ENCODE measurements at regions not wholly inside any gene's neighbourhood (a gene's known extent, or its start where the extent isn't known, plus 50 kb on each side); places are given as distances from the start of the nearest gene placed in this dataset.

DNA sequence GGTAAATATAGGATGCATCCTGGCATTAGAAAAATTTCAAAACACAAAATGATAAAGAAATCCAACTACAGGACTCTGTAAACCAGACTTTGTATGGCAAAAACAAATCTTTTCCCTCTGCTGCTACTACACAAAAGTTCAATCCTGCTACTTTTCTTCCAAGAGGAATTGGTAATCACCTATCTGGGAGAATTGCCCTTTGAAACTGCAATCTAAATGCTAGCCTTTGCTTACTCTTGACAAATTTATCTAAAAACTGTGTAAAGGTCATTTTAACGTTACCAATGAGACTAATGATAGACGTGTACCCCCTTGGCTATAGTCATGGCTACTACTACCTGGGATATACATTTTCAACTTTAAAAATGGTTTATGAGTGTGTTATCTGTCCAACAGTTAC lies 837.9 kb upstream of the CXADR start:
- no peaks in the 10 kb centered on the region for H3K27me3 ChIP-seq (ENCODE audit: control insufficient read depth, insufficient read depth, low read length)
- intact Hi-C loops (cut with DNase I) = no loop called here
- no peak overlapping the region for H3K9ac ChIP-seq (ENCODE audit: low read length in 3 of 3)

DNA sequence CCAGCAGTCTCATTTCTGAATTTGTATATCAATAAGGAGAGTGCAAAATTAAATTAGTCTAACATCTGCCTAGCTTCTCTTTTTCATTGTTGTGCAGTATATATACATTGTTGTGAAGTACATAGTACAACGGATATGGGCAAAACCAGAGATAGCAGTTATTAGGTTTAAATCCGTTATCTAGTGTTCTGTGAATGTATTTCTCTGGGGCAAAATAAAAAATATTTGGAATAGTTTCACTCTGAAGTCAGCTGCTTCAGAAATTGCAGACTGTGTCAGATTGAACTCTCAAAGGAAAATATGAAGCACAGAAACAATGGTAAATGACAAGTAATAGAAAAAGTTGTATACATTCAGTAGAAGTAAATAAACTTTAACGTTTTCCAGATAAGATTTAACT lies 836.5 kb upstream of the CXADR start:
- Histone ChIP-seq H3K9ac (ENCODE audit: low read length in 3 of 3) (no peak overlapping the region), H3K4me3 (ENCODE audit: low read length in 3 of 3) (no peak overlapping the region), H3K4me1 (ENCODE audit: control insufficient read depth in 2 of 3, insufficient read depth in 2 of 3, low read depth in 1 of 3, low read length in 3 of 3) (no peaks in the 10 kb centered on the region), H3K36me3 (ENCODE audit: control insufficient read depth in 2 of 3, insufficient read depth in 3 of 3, low read length in 3 of 3) (no peaks in the 10 kb centered on the region), H3K9me3 (ENCODE audit: control insufficient read depth in 2 of 3, insufficient read depth in 1 of 3, low read length in 3 of 3) (no peaks in the 10 kb centered on the region), H3K27me3 (ENCODE audit: control insufficient read depth, insufficient read depth, low read length) (no peaks in the 10 kb centered on the region), H3K27ac (ENCODE audit: low read depth in 2 of 2, low read length in 2 of 2) (no peak overlapping the region)
- TF ChIP-seq, protein P1, sequence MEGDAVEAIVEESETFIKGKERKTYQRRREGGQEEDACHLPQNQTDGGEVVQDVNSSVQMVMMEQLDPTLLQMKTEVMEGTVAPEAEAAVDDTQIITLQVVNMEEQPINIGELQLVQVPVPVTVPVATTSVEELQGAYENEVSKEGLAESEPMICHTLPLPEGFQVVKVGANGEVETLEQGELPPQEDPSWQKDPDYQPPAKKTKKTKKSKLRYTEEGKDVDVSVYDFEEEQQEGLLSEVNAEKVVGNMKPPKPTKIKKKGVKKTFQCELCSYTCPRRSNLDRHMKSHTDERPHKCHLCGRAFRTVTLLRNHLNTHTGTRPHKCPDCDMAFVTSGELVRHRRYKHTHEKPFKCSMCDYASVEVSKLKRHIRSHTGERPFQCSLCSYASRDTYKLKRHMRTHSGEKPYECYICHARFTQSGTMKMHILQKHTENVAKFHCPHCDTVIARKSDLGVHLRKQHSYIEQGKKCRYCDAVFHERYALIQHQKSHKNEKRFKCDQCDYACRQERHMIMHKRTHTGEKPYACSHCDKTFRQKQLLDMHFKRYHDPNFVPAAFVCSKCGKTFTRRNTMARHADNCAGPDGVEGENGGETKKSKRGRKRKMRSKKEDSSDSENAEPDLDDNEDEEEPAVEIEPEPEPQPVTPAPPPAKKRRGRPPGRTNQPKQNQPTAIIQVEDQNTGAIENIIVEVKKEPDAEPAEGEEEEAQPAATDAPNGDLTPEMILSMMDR (IDR thresholded peaks at IDR 0.05; ENCODE audit: borderline replicate concordance, extremely low read depth, insufficient read depth) = no peak
- DNase-seq (no peak), FAIRE-seq (no peak)
- intact Hi-C loops (cut with DNase I) = no loop called here

More for the DNA sequence above, 837.9 kb upstream of the CXADR start:
- no peak overlapping the region for H3K4me3 ChIP-seq (ENCODE audit: low read length in 3 of 3)
- TF ChIP-seq, protein P1 (IDR thresholded peaks at IDR 0.05; ENCODE audit: borderline replicate concordance, extremely low read depth, insufficient read depth) = no peak
- no peak for FAIRE-seq
- DNase-seq = no peak
- H3K27ac ChIP-seq (ENCODE audit: low read depth in 2 of 2, low read length in 2 of 2) = no peak overlapping the region
- H3K36me3 ChIP-seq (ENCODE audit: control insufficient read depth in 2 of 3, insufficient read depth in 3 of 3, low read length in 3 of 3) = no peaks in the 10 kb centered on the region
- no peaks in the 10 kb centered on the region for H3K4me1 ChIP-seq (ENCODE audit: control insufficient read depth in 2 of 3, insufficient read depth in 2 of 3, low read depth in 1 of 3, low read length in 3 of 3)
- H3K9me3 ChIP-seq (ENCODE audit: control insufficient read depth in 2 of 3, insufficient read depth in 1 of 3, low read length in 3 of 3) = no peaks in the 10 kb centered on the region

DNA sequence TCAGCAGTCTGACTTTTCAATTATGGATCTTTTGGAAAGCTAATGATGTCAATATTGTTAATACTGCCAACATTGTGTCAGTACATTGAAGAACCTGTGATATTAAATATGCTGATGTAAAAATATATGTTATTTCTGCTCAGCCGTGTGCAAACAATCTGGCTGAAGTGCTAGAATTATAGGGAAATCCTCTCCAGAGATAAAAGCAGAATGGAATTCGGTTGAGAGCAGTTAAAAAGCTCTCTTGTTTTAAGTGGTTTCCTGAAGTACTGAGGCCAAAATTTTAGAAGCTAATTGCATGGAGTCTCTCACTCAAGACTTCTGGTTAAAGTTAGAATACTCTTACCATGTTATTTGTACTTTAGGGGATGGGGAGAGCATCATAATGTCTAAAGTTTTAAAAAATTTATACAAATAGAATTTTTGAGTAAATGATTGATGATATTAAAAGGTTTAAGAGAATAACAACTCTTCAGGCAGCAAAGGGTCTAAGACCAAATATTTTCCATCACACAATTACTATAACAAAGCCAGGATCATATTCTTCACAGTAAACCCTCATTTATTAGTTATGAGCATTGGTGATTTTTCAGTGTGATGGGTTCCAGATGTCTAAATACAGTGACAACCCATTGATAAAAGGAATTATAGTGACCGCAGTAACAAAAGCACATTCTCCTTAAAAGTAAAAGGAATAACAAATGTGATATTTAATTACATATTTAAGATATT lies 834.2 kb upstream of the CXADR start:
- H3K36me3 ChIP-seq (ENCODE audit: control insufficient read depth in 2 of 3, insufficient read depth in 3 of 3, low read length in 3 of 3) = no peaks in the 10 kb centered on the region
- TF ChIP-seq, protein P1 (IDR thresholded peaks at IDR 0.05; ENCODE audit: borderline replicate concordance, extremely low read depth, insufficient read depth) = no peak
- no peaks in the 10 kb centered on the region for H3K27me3 ChIP-seq (ENCODE audit: control insufficient read depth, insufficient read depth, low read length)
- no peaks in the 10 kb centered on the region for H3K9me3 ChIP-seq (ENCODE audit: control insufficient read depth in 2 of 3, insufficient read depth in 1 of 3, low read length in 3 of 3)
- FAIRE-seq = no peak
- intact Hi-C loops (cut with DNase I) = no loop called here
- H3K9ac ChIP-seq (ENCODE audit: low read length in 3 of 3) = no peak overlapping the region
- H3K27ac ChIP-seq (ENCODE audit: low read depth in 2 of 2, low read length in 2 of 2) = no peak overlapping the region
- H3K4me3 ChIP-seq (ENCODE audit: low read length in 3 of 3) = no peak overlapping the region
- no peak for DNase-seq
- H3K4me1 ChIP-seq (ENCODE audit: control insufficient read depth in 2 of 3, insufficient read depth in 2 of 3, low read depth in 1 of 3, low read length in 3 of 3) = no peaks in the 10 kb centered on the region

DNA sequence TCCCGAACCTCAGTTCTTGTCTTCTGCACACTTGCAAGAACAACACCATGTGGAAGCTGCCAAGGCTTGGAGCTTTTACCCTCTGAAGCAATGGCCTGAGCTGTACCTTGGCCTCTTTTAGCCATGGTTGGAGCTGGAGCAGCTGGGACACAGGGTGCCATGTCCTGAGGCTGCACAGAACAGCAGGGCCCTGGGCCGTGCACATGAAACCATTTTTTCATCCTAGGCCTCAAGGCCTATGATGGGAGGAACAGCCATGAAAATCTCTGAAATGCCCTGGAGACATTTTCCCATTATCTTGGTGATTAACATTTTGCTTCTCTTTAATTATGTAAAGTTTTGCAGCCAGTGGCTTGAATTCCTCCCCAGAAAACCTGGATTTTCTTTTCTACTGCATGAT lies 817.8 kb upstream of the CXADR start:
- Histone ChIP-seq H3K36me3 (ENCODE audit: control insufficient read depth in 2 of 3, insufficient read depth in 3 of 3, low read length in 3 of 3) (no peaks in the 10 kb centered on the region), H3K27me3 (ENCODE audit: control insufficient read depth, insufficient read depth, low read length) (no peaks in the 10 kb centered on the region), H3K9me3 (ENCODE audit: control insufficient read depth in 2 of 3, insufficient read depth in 1 of 3, low read length in 3 of 3) (peaks cover 0 to 9% (median 4%) of the 10 kb centered on the region in 3 donors), H3K27ac (ENCODE audit: low read depth in 2 of 2, low read length in 2 of 2) (no peak overlapping the region), H3K9ac (ENCODE audit: low read length in 3 of 3) (no peak overlapping the region), H3K4me3 (ENCODE audit: low read length in 3 of 3) (no peak overlapping the region), H3K4me1 (ENCODE audit: control insufficient read depth in 2 of 3, insufficient read depth in 2 of 3, low read depth in 1 of 3, low read length in 3 of 3) (no peaks in the 10 kb centered on the region)
- DNase-seq (no peak), FAIRE-seq (no peak)
- intact Hi-C loops (cut with DNase I) = no loop called here
- TF ChIP-seq, protein P1 (IDR thresholded peaks at IDR 0.05; ENCODE audit: borderline replicate concordance, extremely low read depth, insufficient read depth) = no peak
